ENCODE measurements at regions not wholly inside any gene's neighbourhood (a gene's known extent, or its start where the extent isn't known, plus 50 kb on each side); places are given as distances from the start of the nearest gene placed in this dataset.

GRCh38 chr2:129068543-129068942, 749.9 kb upstream of the HS6ST1 start:
- Histone ChIP-seq H3K4me2 (ENCODE audit: insufficient read depth, low read length) (no peak overlapping the region), H3K27me3 (ENCODE audit: control insufficient read depth in 2 of 2, insufficient read depth in 2 of 2, low read length in 2 of 2) (peaks cover 0 to 8% of the 10 kb centered on the region in 2 experiments; a peak in 1 of 5 replicates), H3K27ac (ENCODE audit: extremely low read depth, low read depth, low read length) (no peak overlapping the region), H4K20me1 (replicated peaks; ENCODE audit: control insufficient read depth, insufficient read depth, low read length) (no peaks in the 10 kb centered on the region), H3K79me2 (ENCODE audit: control insufficient read depth, insufficient read depth, low read length) (no peaks in the 10 kb centered on the region), H3K4me1 (replicated peaks in 1 of 2; ENCODE audit: control insufficient read depth in 2 of 2, insufficient read depth in 2 of 2, low read length in 2 of 2) (no peaks in the 10 kb centered on the region), H3K4me3 (no peak overlapping the region), H3K9me3 (replicated peaks; ENCODE audit: control insufficient read depth, insufficient read depth, low read depth, low read length) (no peaks in the 10 kb centered on the region), H3K36me3 (ENCODE audit: control insufficient read depth, insufficient read depth, low read length) (no peaks in the 10 kb centered on the region), H2AFZ (ENCODE audit: low read depth, low read length) (no peak overlapping the region), H3K9ac (ENCODE audit: insufficient read depth in 1 of 2, low read depth in 2 of 2, low read length in 2 of 2) (no peak overlapping the region), H3K9me1 (ENCODE audit: control insufficient read depth, insufficient read depth, low read length) (no peaks in the 10 kb centered on the region)
- ChIA-PET POLR2A (no interaction called here), CTCF (ENCODE audit: low intra/inter-chr PET ratio) (no interaction called here)
- TF ChIP-seq HNRNPK (IDR thresholded peaks at IDR 0.05; ENCODE audit: low read depth, low read length, poor library complexity, severe bottlenecking) (no peak), TCF3 (CRISPR knock-in tag; IDR thresholded peaks at IDR 0.05) (no peak), ZNF277 (CRISPR knock-in tag; IDR thresholded peaks at IDR 0.05; ENCODE audit: borderline replicate concordance) (no peak)
- no peak for ATAC-seq
- FAIRE-seq = no peak
- intact Hi-C loops (cut with micrococcal nuclease) (no loop called here), in situ Hi-C loops (cut with MboI) (no loop called here)
- DNase-seq (ENCODE audit: extremely low read depth in 1 of 4, low spot score in 3 of 4) = no peak
- BruUV-seq (replicated peaks) = no TSS peak
- 0% methylated on average over 5 of the region's 5 CpGs for WGBS (ENCODE audit: insufficient coverage, low coverage, missing lambda C conversion rate)

- no peaks in the 10 kb centered on the region for H3K9me3 ChIP-seq (replicated peaks; ENCODE audit: control insufficient read depth, insufficient read depth, low read depth, low read length)
- in situ Hi-C loops (cut with MboI) = no loop called here
- POLR2A ChIA-PET = no interaction called here
- no peak for DNase-seq (ENCODE audit: extremely low read depth in 1 of 4, low spot score in 3 of 4)
- H3K79me2 ChIP-seq (ENCODE audit: control insufficient read depth, insufficient read depth, low read length) = no peaks in the 10 kb centered on the region
- no peak overlapping the region for H3K4me2 ChIP-seq (ENCODE audit: insufficient read depth, low read length)
- H3K4me3 ChIP-seq = no peak overlapping the region
- H3K36me3 ChIP-seq (ENCODE audit: control insufficient read depth, insufficient read depth, low read length) = no peaks in the 10 kb centered on the region
- no peak overlapping the region for H2AFZ ChIP-seq (ENCODE audit: low read depth, low read length)
- no TSS peak for BruUV-seq (replicated peaks)
- no peak for ATAC-seq
- H3K4me1 ChIP-seq (replicated peaks in 1 of 2; ENCODE audit: control insufficient read depth in 2 of 2, insufficient read depth in 2 of 2, low read length in 2 of 2) = no peaks in the 10 kb centered on the region
- WGBS (ENCODE audit: insufficient coverage, low coverage, missing lambda C conversion rate) = under 1% methylated on average over 12 of the region's 12 CpGs
- CTCF ChIA-PET (ENCODE audit: low intra/inter-chr PET ratio) = no interaction called here
- no peaks in the 10 kb centered on the region for H3K9me1 ChIP-seq (ENCODE audit: control insufficient read depth, insufficient read depth, low read length)
- H3K27me3 ChIP-seq (ENCODE audit: control insufficient read depth in 2 of 2, insufficient read depth in 2 of 2, low read length in 2 of 2) = peaks cover 0 to 8% of the 10 kb centered on the region in 2 experiments; a peak in 1 of 5 replicates
- no peak overlapping the region for H3K27ac ChIP-seq (ENCODE audit: extremely low read depth, low read depth, low read length)
- intact Hi-C loops (cut with micrococcal nuclease) = no loop called here
- H3K9ac ChIP-seq (ENCODE audit: insufficient read depth in 1 of 2, low read depth in 2 of 2, low read length in 2 of 2) = no peak overlapping the region
- H4K20me1 ChIP-seq (replicated peaks; ENCODE audit: control insufficient read depth, insufficient read depth, low read length) = no peaks in the 10 kb centered on the region
- FAIRE-seq = no peak
- TF ChIP-seq ZBTB49 (CRISPR knock-in tag; IDR thresholded peaks at IDR 0.05; ENCODE audit: borderline replicate concordance) (no peak), HMG20B (CRISPR knock-in tag; IDR thresholded peaks at IDR 0.05) (no peak), ZBTB11 (CRISPR knock-in tag; IDR thresholded peaks at IDR 0.05) (no peak)
Measured at GRCh38 chr2:129069875-129070594, 751.4 kb upstream of the HS6ST1 start.
